ENCODE measurements at regions not wholly inside any gene's neighbourhood (a gene's known extent, or its start where the extent isn't known, plus 50 kb on each side); places are given as distances from the start of the nearest gene placed in this dataset.
"Not testable (repeated sequence)": the region's sequence is repeated elsewhere in the genome, so short reads cannot be mapped to it uniquely, and the experiment has no call there.

DNA sequence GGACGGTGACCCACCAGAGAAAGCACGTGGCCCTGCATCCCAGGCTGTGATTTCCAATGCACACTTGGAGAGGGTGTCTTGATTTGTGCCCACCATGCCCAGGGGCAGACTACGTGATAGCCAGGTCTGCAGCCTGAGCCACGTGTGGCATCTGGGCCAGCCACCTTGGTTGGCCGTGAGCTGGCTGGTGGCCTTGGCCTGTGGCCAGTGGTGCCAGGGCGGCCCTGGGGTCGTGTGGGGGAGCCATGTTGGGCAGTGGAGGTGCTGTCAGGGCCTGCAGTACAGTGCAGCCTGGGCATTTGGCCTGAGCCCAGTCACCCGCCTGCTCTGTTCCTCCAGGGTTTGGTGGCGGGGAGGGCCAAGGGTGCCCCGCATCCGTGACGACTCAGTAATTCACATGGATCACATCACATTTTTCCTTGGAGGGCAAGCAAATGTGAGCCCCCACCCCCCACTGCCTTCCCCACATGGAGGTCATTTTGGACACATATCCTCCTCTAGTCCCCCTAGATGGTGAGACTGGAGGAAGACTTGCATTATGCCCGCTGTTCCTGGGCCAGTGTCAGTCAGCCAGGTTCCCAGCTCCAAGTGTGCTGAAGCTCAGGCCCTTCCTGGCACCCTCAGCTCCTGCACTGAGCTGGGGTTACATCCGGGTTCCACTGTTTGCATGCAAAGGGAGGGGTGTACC is 201.4 kb downstream of the UBE3A start:
- DNase-seq, result no peak

DNA sequence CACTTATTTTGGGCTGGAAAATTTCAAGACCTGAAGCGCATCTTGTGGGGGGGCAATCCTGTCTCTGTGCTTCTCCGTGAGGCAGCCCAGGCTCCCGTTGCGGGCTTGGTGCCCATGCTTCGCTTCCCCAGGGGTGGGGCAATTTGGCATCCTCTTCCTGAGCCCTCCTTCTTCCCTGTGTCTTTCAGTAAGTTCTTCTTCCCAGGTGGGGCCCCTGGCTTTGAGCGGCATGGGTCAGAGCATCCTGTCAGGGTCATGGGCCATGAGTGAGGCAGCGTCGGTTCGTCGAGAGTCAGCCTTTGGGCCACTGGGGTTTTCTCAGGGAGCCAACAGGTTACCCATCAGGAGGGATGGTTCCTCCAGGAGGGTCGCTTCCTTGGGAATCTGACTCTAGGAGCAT is 200.7 kb downstream of the UBE3A start:
- DNase-seq, result no peak

DNA sequence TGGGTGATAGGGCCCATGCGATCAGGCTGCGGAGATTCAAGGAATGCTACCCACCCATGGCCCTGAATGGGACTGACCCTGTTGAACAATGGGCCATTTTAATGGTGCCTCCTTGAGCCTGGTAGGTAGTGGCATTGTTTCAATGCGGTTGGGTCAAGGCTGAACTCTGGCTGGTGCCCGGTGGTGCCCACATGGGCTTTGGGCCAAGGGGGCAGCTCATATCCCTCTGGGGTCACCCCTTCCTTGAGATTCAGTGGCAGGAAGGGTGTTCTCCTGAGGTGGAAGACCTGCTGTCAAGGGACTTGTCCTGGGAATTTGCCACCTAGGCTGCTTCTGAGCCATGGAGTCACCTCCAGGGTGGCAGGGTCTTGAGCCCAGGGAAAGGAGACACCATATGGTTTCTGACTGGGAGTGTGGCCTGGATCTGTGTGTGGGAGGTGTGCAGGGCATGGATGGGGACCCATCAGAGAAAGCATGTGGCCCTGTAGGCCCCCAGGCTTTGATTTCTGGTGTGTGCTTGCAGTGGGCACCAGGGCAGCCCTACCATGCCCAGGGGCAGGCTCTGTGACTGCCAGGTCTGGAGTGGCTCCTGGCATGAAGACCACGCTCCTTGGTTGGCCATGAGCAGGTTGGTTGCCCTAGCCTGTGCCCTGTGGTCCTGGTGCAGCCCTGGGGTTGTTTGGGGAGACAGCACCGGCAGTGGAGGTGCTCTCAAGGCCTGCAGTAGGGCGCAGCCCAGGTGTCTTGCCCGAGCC is 199.9 kb downstream of the UBE3A start:
- DNase-seq, result no peak

DNA sequence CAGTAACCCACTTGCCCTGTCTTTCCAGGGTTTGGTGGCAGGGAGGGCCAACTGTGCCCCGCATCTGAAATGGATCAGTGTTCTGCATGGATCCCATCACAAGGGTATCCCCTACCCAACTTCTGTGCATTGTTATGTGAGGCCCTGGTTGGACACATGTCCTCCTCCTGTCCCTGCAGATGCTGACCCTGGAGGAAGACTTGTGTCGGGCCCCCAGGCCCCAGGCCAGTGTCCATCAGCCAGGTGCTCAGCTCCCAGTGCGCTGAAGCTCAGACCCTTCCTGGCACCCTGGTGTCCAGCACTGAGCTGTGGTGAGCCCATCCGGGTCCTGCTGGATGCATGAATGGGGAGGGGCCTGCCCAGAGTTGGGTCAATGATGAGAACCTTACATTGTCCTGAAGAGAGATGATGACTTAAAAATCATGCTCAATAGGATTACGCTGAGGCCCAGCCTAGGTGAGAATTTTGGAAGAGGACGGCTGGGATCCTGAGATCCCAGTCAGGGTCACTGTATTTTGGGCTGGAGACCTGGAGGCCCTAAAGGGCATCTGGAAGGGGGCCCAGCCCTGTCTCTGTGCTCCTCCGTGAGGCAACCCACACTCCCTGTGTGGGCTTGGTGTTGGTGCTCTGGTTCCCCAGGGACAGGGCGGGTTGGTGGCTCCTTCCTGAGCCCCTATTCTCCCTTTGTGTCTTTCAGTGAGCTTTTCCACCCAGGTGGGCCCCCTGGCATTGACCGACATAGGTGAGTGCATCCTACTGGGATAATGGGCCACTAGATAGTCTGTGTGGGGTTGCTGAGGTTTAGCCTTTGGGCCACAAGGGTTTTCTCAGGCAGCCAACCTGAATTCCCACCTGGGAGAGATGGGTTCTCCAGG is 199.1 kb downstream of the UBE3A start:
- DNase-seq, result no peak

DNA sequence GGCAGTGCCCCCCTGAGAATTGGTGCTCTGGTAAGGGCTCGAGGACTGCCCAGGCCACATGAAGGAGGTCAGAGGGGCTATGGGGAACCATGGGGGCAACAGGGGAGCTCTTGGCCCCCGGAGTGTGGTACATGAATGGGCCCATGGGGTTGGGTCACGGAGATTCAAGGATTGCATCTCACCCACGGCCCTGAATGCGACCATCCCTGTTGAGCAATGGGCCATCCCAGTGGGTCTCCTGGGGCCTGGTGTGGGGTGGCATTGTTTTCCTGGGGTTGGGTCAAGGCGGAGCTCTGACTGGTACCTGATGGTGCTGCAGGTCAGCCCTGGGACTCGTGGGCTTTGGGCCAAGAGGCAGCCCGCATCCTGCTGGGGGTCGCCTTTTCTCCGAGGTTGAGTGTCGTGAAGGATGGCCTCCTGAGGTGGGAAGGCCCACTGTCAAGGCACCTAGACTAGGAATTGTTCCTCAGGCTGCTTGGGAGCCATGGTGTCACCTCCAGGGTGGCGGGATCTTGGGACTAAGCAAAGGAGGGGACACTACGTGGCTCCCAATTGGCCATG is 198.3 kb downstream of the UBE3A start:
- DNase-seq, result no peak

DNA sequence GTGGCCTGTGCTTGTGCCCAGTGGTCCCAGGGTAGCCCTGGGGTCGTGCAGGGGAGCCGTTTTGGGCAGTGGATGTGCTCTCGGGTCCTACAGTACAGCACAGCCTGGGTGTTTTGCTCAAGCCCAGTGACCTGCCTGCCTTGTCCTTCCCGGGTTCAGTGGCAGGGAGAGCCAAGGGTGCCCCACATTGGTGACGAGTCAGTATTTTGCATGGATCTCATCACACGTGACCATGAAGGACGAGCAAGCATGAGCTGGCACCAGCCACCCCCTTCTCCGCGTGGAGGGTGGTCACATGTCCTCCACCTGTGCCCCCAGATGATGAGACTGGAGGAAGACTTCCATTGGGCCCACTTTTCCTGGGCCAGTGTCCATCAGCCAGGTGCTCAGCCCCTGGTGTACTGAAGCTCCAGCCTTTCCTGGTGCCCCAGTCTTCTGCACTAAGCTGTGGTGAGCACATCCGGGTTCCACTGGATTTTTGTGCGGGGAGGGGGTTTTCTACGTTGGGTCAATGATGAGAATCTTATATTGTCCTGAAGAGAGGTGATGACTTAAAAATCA is 197.5 kb downstream of the UBE3A start:
- DNase-seq, result no peak

DNA sequence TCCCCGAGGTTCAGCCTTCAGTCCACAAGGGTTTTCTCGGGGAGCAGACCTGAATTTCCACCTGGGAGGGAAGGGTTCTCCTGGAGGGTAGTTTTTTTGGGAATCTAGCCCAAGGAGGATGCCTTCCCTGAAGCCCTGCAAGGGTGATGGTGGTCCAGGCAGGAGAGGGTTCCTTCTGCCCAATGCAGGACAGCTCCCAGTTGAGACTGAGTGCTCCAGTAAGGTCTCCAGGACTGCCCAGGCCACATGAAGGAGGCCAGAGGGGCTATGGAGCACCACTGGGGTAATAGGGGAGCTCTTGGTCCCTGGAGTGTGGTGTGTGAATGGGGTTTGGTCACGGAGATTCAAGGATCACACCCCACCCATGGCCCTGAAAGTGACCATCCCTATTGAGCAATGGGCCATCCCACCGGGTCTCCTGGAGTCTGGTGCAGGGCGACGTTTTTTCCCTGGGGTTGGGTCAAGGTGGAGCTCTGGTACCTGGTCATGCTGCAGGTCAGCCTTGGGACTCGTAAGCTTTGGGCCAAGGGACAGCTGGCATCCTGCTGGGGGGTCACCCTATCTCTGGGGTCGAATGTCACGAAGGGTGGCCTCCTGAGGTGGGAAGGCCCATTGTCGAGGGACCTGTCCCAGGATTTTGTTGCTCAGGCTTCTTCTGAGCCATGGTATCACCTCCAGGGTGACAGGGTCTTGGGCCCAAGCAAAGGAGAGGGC is 196.5 kb downstream of the UBE3A start:
- no peak for DNase-seq

DNA sequence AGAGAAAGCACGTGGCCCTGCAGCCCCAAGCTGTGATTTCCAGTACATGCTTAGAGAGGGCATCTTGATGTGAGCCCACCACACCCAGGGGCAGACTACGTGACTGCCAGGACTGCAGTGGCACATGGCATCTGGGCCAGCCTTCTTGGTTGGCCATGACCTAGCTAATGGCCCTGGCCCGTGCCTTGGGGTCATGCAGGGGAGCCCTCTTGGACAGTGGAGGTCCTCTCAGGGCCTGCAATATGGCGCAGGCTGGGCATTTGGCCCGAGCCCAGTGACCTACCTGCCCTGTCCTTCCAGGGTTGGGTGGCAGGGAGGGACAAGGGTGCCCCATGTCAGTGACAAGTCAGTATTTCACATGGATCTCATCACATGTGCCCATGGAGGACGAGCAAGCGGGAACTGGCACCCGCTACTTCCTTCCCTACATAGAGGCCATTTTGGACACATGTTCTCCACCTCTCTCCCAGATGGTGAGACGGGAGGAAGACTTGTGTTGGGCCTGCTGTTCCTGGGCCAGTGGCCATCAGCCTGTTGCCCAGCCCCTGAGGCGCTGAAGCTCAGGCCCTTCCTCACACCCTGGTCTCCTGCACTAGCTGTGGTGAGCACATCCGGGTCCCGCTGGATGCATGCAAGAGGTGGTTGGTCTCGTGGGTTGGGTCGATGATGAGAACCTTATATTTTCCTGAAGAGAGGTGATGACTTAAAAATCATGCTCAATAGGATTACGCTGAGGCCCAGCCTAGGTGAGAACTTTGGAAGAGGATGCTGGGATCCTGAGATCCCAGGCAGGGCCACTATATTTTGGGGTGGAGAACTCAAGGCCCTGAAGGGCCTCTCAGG is 195.6 kb downstream of the UBE3A start:
- DNase-seq, result no peak

DNA sequence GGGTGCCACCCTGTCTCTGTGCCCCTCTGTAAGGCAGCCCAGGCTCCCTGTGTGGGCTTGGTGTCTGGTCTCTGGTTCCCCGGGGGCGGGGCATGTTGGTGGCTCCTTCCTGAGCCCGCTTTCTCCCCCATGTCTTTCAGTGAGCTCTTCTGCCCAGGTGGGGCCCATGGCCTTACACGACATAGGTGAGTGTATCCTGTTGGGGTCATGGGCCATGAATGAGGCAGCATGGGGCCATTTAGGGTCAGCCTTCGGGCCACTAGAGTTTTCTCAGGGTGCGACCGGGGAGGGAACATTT is 195.1 kb downstream of the UBE3A start:
- DNase-seq, result no peak

DNA sequence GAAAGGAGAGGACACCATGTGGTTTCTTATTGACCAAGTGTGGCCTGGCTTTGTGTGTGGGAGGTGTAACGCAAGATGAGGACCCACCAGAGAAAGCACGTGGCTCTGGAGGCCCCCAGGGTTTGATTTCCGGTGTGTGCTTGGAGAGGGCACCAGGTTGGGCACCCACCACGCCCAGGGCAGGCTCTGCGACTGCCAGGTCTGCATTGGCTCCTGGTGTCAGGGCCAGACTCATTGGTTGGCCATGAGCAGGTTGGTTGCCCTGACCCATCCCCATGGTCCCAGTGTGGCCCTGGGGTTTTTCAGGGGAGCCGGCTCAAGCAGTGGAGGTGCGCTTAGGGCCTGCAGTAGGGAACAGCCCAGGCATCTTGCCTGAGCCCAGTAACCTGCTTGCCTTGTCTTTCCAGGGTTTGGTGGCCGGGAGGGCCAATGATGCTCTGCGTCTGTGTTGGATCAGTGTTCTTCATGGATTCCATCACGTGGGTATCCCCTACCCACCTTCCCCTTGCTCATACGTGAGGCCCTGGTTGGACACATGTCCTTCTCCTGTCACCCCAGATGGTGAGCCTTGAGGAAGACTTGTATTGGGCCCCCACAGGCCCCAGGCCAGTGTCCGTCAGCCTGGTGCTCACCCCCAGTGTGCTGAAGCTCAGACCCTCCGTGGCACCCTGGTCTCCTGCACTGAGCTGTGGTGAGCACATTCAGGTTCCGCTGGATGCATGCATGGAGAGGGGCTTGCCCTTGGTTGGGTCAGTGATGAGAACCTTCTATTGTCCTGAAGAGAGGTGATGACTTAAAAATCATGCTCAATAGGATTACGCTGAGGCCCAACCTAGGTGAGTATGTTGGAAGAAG is 193.9 kb downstream of the UBE3A start:
- no peak for DNase-seq

DNA sequence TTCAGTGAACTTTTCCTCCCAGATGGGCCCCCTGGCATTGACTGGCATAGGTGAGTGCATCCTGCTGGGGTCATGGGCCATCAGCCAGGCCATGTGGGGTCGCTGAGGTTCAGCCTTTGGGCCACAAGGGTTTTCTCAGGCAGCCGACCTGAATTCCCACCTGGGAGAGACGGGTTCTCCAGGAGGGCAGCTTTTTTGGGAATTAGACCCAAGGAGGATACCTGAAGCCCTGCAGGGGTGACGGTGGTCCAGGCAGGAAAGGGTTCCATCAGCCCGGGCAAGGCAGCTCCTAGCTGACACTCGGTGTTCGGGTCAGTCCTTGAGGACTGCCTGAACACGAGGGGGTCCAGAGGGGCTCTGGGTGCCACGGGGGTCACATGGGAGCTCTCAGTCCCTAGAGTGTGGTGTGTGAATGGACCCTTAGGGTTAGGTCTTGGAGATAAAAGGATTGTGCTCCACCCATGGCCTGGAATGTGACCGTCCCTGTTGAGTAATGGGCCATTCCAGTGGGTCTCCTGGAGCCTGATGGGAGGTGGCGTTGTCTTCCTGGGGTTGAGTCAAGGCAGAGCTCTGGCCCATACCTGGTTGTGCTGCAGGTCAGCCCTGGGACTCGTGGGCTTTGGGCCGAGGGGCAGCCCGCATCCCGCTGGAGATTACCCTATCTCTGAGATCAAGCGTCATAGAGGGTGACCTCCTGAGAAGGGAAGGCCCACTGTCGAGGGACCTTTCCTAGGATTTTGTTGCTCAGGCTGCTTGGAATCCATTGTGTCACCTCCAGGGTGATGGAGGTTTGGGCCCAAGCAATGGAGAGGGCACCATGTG is 192.8 kb downstream of the UBE3A start:
- DNase-seq, result no peak

DNA sequence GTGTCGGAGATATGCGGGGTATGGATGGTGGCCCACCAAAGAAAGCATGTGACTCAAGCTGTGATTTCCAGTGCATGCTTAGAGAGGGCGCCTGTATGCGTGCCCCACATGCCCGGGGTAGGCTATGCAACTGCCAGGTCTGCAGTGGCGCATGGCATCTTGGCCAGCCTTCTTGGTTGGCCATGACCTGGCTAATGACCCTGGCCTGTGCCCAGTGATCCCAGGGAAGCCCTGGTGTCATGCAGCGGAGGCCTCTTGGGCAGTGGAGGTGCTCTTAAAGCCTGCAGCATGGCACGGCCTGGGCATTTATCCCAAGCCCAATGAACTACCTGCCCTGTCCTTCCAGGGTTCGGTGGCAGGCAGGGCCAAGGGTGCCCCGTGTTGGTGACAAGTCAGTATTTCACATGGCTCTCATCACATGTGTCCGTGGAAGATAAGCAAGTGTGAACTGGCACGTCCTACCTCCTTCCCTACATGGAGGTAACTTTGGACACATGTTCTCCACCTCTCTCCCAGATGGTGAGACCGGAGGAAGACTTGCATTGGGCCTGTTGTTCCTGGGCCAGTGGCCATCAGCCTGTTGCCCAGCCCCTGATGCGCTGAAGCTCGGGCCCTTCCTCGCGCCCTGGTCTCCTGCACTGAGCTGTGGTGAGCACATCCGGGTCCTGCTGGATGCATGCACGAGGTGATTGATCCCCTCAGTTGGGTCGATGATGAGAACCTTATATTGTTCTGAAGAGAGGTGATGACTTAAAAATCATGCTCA is 192.0 kb downstream of the UBE3A start:
- DNase-seq, result no peak

DNA sequence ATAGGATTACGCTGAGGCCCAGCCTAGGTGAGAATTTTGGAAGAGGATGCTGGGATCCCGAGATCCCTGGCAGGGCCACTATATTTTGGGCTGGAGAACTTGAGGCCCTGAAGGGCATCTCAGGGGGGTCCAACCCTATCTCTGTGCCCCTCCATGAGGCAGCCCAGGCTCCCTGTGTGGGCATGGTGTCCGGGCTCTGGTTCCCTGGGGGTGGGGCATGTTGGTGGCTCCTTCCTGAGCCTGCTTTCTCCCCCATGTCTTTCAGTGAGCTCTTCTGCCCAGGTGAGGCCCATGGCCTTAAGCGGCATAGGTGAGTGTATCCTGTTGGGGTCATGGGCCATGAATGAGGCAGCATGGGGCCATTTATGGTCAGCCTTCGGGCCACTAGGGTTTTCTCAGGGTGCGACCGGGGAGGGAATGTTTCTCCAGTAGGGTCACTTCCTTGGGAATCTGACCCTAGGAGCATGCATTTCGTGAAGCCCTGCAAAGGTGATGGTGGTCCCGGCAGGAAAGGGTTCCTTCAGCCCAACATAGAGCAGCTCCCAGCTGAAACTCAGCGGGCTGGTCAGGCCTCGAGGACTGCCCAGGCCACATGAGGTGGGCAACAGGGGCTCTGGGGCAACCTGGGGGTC is 191.3 kb downstream of the UBE3A start:
- DNase-seq, result no peak

DNA sequence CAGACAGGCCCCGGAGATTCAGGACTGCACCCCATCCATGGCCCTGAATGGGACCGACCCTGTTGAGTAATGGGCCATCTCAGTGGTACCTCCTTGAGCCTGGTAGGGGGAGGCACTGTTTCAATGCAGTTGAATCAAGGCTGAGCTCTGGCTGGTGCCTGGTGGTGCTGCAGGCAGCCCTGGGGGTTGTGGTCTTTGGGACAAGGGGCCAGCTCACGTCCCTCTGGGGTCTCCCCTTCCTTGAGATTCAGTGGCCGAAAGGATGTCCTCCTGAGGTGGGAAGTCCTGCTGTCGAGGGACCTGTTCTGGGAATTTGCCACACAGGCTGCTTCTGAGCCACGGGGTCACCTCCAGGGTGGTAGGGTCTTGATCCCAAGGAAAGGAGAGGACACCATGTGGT is 190.7 kb downstream of the UBE3A start:
- DNase-seq, result not testable (repeated sequence)

DNA sequence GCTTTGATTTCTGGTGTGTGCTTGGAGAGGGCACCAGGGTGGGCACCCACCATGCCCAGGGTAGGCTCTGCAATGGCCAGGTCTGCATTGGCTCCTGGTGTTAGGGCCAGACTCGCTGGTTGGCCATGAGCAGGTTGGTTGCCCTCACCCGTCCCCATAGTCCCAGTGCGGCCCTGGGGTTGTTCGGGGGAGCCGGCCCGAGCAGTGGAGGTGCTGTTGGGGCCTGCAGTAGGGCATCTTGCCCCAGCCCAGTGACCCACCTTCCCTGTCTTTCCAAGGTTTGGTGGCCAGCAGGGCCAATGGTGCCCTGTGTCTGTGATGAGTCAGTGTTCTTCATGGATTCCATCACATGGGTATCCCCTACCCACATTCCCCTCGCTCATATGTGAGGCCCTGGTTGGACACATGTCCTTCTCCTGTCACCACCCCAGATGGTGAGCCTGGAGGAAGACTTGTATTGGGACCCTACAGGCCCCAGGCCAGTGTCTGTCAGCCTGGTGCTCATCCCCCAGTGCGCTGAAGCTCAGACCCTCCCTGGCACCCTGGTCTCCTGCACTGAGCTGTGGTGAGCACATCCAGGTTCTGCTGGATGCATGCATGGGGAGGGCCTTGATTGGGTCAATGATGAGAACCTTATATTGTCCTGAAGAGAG is 190.1 kb downstream of the UBE3A start:
- DNase-seq, result no peak

DNA sequence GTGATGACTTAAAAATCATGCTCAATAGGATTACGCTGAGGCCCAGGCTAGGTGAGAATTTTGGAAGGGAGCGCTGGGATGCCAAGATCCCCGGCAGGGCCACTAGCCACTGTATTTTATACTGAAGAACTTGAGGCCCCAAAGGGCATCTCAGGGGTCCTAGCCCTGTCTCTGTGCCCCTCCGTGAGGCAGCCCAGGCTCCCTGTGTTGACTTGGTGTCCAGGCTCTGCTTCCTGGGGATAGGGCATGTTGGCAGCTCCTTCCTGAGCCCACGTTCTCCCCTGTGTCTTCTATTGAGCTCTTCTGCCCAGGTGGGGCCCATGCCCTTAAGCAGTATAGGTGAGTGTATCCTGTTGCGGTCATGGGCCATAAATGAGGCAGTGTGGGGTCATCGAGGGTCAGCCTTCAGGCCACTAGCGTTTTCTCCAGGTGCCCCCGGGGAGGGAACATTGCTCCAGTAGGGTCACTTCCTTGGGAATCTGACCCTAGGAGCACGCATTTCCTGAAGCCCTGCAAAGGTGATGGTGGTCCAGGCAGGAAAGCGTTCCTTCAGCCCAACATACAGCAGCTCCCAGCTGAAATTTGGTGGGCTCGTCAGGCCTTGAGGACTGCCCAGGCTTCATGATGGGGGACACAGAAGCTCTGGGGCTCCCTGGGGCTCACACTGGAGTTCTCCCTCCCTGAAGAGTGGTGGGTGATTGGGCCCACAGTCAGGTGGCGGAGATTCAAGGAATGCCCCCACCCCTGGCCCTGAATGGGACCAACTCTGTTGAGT is 189.4 kb downstream of the UBE3A start:
- no peak for DNase-seq

DNA sequence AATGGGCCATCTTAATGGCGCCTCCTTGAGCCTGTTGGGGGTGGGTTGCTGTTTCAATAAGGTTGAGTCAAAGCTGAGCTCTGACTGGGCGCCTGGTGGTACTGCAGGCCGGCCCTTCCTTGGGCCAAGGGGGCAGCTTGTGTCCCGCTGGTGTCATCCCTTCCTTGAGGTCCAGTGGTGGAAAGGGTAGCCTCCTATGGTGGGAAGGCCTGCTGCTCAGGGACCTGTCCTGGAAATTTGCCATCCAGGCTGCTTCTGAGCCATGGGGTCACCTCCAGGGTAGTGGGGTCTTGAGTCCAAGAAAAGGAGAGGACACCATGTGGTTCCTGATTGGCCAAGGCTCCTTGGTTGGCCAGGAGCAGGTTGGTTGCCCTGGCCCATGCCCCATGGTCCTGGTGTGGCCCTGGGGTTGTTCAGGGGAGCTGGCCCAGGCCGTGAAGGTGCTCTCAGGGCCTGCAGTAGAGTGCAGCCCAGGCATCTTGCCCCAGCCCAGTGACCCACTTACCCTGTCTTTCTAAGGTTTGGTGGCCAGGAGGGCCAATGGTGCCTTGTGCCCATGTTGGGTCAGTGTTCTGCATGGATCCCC is 188.7 kb downstream of the UBE3A start:
- DNase-seq, result no peak
